GM19240 (cell line): ENCODE measurements at regions not wholly inside any gene's neighbourhood (a gene's known extent, or its start where the extent isn't known, plus 50 kb on each side); places are given as distances from the start of the nearest gene placed in this dataset.
"Not testable (repeated sequence)": the region's sequence is repeated elsewhere in the genome, so short reads cannot be mapped to it uniquely, and the experiment has no call there.

Experiments used
- DNase-seq: peaks from one replicate; pipeline ENCODE4 v3.0.0; 2011; ENCODE audit warnings: low spot score; ENCODE audit not compliant: insufficient read length

DNA sequence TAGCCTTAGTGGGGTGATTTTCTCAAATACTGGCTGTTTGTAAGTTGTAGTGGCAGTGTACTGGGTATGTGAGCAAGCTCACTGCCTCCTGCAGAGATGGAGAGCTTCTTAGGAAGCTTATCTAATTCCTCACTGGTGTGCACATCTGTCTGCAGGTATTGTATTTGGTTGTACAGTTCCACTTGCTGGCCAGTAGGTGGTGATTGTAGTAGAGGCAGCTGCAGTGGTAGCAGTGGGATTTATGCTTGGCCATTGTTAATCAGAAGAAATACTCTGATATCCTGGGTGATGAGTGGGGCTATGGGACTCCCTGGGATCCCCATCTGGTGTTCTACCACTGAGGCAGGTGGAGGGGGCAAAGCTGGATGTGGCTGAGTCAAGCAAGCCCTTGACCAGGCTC is 276.1 kb upstream of the SPAG17 start:
- DNase-seq: no peak

DNA sequence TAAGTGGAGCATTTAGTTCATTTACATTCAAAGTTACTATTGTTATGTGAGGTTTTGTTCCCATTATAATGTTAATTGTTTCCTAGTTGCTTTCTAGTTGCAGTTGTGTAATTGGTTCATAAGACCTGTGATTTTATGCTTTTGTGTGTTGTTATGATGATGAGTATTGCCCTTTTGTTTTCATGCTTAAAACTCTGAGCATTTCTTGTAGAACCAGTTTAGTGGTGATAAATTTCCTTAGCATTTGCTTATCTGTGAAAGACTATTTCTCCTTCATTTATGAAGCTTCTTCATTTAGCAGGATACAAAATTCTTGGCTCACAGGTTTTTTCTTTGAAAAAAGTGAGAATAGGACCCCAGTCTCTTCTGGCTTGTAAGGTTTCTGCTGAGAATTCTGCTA is 274.8 kb upstream of the SPAG17 start:
- DNase-seq: no peak

DNA sequence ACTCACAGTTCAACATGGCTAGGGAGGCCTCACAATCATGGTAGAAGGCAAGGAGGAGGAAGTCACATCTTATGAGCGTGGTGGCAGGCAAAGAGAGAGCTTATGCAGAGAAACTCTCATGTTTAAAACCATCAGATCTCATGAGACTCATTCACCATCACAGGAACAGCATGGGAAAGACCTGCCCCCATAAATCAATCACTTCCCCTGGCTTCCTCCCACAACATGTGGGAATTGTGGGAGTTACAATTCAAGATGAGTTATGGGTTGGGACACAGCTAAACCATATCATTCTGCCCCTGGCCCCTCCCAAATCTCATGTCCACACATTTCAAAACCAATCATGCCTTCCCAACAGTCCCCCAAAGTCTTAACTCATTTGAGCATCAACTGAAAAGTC is 268.8 kb upstream of the SPAG17 start:
- not testable (repeated sequence) for DNase-seq

DNA sequence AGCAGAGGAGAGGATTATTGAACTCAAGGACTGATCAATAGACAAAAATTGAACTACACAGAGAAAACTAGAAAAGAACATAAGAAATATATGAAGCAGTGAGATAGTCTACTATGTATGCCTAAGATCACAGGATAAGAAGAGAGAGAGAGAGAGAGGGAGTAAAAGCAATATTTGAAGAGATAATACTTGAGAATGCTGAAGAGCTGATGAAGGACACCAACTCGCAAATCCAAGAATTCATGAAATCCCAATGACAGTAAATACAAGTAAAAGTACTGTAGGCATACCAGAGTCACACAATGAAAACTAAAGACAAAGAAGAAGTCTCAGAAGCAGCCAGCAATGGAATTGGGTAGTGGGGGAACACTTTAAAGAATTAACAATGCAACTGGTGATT is 260.1 kb upstream of the SPAG17 start:
- DNase-seq: no peak

DNA sequence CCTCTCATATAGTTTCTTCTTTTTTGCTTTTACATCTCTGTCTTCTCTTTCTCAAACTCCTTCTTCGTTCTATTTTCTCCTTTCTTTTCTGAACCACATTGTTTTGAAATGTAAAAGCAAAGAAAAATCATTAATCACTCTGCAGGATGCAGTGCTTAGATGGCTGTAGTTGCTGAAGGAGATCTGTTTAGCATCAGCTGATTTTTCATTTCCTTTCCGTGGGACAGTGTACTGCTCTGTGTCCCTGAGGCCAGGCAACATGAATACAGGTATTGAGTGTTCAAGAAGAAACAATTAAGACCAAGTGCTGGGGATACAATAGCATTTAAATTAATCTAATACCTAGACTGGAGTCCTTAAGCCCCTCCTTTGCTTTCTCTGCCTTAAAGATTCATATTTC is 257.2 kb upstream of the SPAG17 start:
- DNase-seq: no peak

DNA sequence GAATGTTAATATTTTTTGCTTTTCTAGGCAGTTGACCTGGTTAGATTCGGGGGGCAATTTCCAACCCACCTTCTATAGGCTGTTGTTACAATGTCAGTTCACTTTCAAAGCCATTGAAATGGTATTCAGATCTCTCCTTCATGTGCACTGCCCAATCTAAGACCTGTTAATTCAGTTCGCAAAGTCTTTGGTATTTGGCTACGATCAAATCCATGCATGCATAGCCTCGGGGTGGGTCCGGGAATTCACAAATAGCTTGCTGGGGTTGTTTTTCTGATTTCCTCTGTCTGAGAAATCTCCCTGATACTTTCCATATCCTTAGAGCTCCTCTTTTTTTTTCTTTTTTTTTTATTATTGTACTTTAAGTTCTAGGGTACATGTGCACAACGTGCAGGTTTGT is 252.6 kb upstream of the SPAG17 start:
- DNase-seq: no peak

DNA sequence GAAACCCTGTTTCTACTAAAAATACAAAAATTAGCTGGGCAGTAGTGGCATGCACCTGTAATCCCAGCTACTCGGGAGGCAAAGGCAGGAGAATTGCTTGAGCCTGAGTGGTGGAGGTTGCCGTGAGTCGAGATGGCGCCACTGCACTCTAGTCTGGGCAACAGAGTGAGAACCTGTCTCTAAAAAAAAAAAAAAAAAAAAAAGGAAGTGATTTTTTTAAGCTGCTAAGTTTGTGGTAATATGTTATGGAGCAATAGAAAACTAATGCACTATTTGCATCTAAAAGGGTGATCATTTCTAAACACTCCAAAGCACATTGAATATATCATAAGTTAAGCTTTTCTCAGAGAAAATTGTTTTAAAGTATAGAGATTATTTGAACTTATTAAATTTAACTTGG is 244.8 kb upstream of the SPAG17 start:
- DNase-seq: no peak

DNA sequence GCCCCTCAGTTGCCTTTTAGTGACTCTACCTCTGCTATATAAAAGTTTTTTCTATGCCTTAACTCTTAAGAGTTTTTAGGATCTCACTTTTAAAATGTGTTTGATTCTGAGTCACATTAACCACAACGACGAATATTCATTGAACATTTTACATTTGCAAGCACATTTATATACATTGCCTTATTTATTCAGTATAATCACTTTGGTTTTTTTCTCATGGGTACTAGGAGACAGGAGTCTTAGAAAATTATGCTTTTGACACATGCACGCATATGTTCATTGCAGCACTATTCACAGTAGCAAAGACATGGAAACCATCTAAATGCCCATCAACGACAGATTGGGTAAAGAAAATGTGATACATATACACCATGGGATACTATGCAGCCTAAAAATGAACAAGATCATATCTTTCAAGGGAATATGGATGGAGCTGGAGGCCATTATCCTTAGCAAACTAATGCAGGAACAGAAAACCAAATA is 236.9 kb upstream of the SPAG17 start:
- no peak for DNase-seq

DNA sequence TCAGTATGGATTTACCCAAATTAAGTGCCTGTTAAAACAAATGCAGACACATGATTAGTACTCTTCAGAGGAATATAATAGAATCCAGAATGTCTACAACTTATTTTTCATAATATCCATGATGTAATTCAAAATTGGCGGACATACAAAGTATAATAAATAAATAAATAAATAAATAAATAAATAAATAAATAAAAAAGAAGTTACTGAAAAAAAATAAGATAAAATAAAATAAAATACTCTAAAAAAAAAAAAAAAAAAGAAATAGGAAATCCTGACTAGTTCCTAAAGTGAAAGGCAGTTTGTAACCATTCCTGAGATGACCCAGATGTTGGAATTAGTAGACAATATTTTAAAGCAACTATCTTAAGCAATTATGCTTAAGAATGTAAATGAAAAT is 219.0 kb upstream of the SPAG17 start:
- no peak for DNase-seq

DNA sequence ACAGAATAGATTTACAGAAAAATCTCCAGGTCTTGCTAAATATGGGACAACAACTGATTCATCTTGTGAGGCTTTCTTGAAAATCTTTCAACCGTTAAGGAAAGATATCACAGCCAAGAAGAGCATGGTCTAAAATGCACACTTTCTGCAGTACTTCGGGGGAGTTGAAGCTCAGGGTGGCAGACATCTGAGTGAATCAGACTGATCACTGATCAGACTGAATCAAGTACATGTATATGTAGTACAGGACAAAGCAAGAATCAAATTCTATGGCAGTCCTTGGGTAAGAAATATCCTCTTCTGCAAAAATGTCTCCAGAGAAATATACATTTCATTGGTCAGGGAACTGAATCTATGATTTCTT is 212.4 kb upstream of the SPAG17 start:
- DNase-seq: no peak

DNA sequence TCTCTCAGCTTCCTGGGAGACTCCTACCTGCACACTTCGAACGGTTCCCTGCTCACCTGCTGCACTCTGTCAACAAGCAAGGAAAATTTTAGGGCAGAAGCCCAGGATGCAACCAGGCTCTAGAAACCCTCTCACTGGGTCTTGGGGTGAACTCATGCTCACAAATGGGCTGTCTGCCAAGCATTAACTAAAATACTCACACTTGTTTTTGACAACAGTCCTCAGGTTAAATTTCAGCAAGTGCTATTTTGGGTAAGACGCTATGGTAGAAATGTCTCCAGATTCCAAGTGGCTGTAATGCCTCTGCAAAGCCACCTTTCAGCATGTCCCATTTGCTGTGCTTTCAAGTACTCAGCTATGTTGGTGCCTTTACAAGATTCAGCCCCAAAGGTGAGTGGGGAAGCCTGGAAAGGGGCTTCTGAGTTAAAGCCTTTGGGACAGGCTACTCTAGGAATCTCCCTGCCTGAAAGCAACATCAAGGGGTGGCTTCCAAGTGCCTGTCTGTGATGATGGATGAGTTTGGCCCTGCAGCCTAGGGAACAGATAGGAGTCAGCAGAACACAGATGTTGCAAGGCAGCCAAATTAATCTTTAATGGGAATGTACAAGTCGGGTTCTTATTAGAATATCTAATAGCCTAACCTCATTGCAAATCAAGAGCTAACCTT is 211.9 kb upstream of the SPAG17 start:
- no peak for DNase-seq

DNA sequence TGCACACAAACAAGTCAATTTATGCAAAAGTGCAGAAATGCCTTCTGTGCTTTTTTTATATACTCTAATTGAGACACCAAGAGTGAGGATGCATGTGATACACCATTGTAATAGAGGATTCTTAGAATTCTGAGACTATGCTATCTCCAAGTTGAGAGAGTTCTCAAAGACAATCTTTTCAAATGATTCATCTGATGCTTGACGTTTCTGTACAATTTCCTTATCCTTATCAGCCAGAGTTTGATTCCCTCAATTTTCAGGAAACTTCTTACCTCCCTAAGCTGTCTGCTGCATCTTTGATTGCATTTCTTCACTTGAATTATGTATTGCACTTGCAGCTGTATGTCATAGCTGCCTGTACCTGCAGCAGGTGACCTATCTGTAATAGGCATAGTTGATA is 211.3 kb upstream of the SPAG17 start:
- DNase-seq: no peak

DNA sequence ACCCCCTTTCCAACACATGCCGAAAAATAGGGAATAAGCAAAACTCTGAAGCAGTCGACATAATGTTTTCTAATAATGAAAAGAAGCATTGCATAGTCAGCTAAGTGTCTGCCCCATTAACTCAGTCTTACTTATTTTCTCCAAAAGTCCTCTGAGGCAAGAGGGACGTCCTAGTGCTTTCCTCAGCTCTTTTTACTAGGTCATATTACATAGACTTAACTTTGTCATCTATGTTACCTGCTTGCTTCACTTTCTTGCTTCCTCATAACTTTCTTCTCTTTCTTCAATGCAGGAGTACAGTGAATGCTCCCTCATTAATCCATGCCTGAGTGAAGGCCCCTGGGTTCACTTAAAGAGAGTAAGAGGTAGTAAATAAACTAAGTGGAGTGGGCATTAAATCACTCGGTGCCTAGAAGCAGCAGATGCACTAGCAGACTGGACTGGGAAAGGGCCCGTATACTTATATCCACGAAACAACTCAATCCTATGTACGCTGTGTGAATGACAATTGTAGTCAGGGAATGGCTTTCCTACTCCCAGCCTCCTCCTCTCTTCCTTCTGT is 210.5 kb upstream of the SPAG17 start:
- no peak for DNase-seq

DNA sequence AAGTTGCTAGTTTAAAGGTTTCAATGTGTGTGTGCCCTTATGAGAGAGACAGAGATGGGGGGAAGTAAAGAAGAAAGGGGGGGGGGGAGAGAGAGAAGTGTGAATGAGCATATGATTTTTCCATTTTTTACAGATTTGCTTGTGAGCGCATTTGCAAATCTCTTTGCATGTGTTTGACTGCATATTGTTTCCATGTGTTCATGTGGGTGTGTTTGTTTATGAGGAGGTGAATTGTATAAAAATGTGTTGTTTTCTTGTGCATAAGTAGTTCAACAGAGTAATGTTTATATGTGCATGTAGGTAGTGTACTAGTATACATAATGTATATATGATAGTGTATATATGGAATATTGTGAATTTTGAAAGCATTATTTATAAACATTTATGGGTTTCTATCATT is 205.9 kb upstream of the SPAG17 start:
- no peak for DNase-seq

DNA sequence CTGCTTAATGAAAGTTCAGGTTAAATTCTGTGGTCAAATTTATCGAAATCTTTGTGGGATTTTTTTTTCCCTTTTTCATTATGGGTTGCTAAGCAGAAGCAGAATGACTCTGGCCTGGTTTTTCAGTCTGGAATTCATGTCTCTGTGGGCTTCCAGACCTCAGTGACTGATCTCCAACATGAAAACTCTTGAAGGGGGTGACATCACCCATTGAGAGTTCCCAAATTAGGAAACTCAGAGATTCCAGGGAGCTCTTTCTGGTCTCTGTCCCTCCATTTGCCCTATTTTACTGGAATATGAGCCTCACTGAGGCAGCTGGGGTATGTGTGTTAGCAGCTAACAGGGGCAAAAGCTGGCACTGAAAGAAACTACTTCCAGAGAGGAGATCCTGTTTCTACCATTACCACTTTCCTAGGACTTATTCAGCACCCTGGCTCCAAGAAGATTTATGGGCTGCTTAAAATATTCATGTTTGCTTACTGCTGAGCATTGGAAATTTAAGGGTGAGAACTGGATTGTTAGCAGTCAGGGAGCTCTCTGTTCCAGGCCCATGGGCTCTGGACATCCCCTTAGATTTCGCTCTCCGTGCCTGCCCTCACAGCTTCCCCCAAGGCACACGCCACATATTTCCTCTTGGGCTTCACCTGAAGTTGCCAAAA is 203.4 kb upstream of the SPAG17 start:
- no peak for DNase-seq

DNA sequence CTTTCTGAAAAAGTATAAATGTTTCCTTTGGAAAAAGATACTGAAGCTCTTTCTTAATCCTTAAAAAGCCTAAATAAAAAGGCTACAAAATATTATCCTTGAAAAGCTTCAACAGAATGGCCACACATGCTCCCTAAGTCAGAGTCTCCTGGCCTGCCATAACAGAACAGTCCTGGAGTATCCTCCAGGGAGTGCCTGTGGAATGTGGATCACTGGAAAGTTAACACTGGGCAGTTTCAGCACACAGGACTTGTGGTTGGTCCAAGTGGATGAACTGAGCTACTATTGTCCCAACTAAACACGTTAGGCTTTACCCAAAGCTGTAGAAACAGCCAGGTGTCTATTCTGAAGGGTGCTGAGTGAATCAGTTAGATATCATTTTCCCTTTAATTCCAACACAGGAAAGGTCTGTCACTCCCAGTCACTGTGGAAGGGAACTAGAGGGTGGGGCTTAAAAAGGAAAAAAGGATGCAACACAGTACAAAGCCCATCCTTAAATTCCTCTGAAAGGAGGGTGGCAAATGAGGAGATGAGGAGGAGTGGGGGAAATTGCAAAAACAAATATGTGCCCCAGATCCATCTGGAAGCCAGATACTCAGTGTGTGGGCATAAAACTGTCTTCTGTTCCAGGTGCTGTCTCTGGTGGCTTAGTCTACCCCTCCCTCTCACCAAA is 196.3 kb upstream of the SPAG17 start:
- DNase-seq: no peak

DNA sequence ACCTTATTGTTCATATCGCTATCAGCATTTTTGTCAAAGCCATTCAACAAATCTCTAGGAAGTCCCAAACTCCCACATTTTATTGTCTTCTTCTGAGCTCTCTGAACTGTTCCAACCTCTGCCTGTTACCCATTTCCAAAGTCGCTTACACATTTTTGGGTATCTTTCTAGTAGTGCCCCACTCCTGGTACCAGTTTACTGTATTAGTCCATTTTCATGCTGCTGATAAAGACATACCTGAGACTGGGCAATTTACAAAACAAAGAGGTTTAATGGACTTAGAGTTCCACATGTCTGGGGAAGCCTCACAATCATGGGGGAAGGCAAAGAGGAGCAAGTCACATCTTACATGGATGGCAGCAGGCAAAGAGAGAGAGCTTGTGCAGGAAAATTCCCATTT is 192.2 kb upstream of the SPAG17 start:
- DNase-seq: not testable (repeated sequence)

DNA sequence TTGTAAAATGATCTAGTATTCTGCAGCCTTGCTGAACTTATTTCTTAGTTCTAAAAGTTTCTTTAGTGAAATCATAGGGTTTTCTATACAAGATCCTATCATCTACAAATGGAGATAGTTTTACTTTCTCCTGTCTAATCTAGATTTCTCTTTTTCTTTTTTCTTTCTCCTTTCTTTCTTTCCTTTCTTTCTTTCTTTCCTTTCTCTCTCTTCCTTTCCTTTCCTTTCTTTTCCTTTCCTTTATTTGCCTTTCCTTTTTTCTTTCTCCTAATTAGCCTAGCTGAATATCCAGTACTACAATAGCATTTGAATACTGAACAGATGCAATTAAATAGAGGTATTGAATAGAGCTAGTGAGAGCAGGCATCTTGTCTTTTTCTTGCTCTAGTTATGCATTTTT is 186.6 kb upstream of the SPAG17 start:
- no peak for DNase-seq

DNA sequence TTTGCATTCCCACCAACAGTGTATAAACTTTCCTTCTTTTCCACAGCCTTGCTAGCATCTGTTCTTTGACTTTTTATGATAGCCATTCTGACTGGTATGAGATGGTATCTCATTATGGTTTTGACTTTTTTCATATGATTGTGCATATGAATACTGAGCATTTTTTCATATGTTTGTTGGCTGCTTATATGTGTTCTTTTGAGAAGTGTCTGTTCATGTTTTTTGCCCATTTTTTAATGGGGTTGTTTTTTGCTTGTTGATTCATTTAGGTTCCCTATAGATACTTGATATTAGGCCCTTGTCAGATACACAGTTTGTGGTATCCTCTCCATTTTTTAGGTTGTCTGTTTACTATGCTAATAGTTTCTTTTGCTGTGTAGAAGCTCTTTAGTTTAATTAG is 185.8 kb upstream of the SPAG17 start:
- DNase-seq: no peak

DNA sequence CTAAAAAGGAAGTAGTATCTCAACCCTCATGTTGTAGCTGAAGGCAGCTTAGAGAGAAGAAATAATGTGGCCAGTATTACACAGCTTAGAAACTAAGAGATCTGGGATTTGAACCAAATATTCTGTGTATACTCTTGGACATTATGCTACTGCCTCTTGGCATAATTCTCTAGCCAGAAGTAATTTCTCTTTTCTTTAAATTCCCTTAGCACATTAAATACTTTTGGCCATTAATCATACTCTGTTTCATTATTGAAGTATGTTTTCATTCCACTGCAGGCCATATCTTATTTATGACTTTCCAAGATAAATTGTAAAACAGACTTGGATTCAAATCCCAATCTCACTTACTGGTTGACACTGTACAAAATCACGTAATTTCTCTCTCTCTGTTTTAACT is 181.3 kb upstream of the SPAG17 start:
- no peak for DNase-seq

DNA sequence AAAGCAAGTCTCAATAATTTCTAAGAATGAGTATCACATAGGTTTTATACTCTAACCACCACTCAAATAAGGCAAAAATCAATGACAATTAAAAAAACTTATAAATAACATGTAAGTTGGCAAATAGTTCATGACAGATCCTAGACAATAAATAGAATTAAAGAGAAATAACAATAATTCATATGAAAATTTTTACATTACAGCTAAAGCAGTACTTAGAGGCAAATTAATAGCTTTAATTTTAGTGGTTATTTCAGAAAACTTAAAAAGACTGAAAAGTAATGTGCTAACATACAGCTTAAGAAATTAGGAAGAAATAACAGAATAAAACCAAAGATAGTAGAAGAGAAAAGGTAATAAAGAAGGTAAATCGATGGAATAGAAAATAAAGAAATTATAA is 179.9 kb upstream of the SPAG17 start:
- no peak for DNase-seq

DNA sequence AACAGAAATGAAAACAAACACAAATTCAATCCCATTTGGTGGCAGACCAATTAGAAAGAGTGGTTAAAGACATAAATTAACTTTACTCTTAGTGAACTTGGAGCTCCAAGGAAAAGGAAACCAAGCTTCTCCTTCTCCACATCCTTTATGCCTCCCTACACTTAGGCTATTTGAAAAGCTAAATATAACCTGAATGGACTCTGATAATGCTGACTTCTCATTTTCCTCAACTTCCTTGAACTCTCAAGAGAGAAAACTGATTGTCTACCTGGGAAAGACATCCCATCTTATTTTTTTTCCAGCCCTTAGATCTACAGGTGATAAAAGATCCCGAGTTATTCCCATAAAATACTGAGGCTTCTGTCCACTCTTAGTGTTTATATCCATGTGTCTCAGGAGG is 178.4 kb upstream of the SPAG17 start:
- no peak for DNase-seq

DNA sequence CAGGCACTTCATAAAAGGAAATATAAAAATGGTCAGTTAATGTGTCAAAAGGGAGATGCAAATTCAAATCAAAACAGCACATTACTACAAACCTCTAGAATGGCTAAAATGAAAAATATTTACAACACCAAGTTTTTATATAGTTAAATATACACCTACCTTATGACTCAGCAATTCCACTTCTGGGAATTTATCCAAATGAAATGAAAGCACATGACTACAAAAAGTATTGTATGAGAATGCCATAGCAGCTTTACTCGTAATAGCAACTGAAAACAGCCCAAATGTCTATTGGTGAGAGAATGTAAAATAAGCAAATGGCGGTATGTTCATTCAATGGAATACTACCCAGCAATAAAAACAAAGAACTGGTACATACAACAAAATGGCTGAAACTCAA is 175.8 kb upstream of the SPAG17 start:
- DNase-seq: no peak
